Right cardiac atrium (tissue), 5 donors: ENCODE measurements at regions not wholly inside any gene's neighbourhood (a gene's known extent, or its start where the extent isn't known, plus 50 kb on each side); places are given as distances from the start of the nearest gene placed in this dataset.

Source experiments
- ATAC-seq, 2 donors: fragments of 200-7000 bp; cut with Tn5 transposase; one replicate each; pipeline versions ENCODE4 v1.8.0 to v1.9.1; 2020; ENCODE audit warnings: moderate library complexity in 2 of 2, mild to moderate bottlenecking in 1 of 2
- DNase-seq, 3 donors: peaks; one replicate each; pipeline ENCODE4 v3.0.0-alpha.2; 2020
- H3K27ac ChIP-seq: one replicate; pipeline ENCODE4 v1.5.1; 2013; ENCODE audit warnings: mild to moderate bottlenecking, low read length, control low read depth, moderate library complexity
- H3K27me3 ChIP-seq: one replicate; pipeline ENCODE4 v1.6.1; 2013; ENCODE audit not compliant: control insufficient read depth, insufficient read depth
- H3K4me1 ChIP-seq: one replicate; pipeline ENCODE4 v1.6.1; 2013; ENCODE audit warnings: low read length; ENCODE audit not compliant: control insufficient read depth, insufficient read depth
- H3K4me3 ChIP-seq: one replicate; pipeline ENCODE4 v1.5.1; 2013; ENCODE audit warnings: low read length, control low read depth
- H3K9me3 ChIP-seq: one replicate; pipeline ENCODE4 v1.6.1; 2013; ENCODE audit warnings: low read length; ENCODE audit not compliant: control insufficient read depth
- WGBS: extraction: QIAGEN DNeasy Blood & Tissue Kit; methylation state at CpG from one replicate; pipeline ENCODE4 v1.1.7; 2013; 5-methylcytosine and 5-hydroxymethylcytosine counted together
- intact Hi-C, 4 donors: fragments of 100-400 bp; cut with DNase I; formaldehyde crosslinking; loops; one replicate each; pipeline versions ENCODE4 v1.11.0 to v1.14.0; 2022 to 2023
- donor health status: healthy with polysubstance abuse.
- donor health status: DM: no; HTN: yes; CAD: no.
- donor health status: DM: no; HTN: no; CAD: no.
- donor health status: DM: no; HTN: yes; CAD: no; lungs with severe emphysema.
- donor health status: DM: yes; HTN: yes; CAD: no.

GRCh38 chr2:128779301-128780095, 460.8 kb upstream of the HS6ST1 start:
- no peaks in the 10 kb centered on the region for H3K27me3 ChIP-seq
- no peak for ATAC-seq
- no peaks in the 10 kb centered on the region for H3K9me3 ChIP-seq
- intact Hi-C loops, result no loop called here
- H3K27ac ChIP-seq, result no peak overlapping the region
- no peak for DNase-seq
- no peak overlapping the region for H3K4me3 ChIP-seq
- 83% methylated on average over 9 of the region's 9 CpGs for WGBS
- H3K4me1 ChIP-seq, result peaks cover 2% of the 10 kb centered on the region

DNA sequence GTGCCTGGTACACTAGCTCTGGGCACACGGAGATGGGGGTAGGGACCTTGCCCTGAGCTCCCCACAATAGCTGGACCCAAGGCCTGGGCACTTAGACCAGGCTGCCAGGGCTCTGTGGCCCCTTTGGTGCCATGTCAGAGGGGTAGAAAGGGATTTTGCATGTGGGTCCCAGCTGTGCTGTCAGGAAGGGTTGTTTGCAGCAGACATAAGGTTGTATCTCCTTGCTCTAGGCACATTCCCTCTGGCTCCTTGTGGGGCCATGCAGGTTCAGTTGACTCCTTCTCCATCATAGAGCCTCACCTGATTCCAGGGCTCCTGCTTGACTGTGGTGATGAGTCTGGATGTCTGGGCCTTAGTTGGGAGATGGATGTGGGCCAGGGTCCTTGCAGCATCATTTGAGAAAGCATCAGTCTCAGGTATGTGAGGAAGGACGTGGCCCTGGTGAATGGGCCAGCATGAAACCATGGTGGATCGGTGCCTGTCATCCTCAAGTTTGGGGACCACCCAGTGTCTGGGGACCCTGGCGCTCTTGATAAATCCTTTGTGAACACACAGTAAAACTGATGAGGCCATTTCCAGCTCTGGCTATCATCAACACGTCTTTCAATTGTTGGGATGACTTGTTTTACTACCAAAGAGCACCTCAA, 461.9 kb upstream of the HS6ST1 start:
- ATAC-seq (no peak), DNase-seq (no peak)
- H3K9me3 ChIP-seq, result no peaks in the 10 kb centered on the region
- H3K27ac ChIP-seq, result no peak overlapping the region
- WGBS, result 92% methylated on average over 5 of the region's 5 CpGs
- H3K4me1 ChIP-seq, result peaks cover under 1% of the 10 kb centered on the region
- H3K4me3 ChIP-seq, result no peak overlapping the region
- no peaks in the 10 kb centered on the region for H3K27me3 ChIP-seq
- intact Hi-C loops, result no loop called here

DNA sequence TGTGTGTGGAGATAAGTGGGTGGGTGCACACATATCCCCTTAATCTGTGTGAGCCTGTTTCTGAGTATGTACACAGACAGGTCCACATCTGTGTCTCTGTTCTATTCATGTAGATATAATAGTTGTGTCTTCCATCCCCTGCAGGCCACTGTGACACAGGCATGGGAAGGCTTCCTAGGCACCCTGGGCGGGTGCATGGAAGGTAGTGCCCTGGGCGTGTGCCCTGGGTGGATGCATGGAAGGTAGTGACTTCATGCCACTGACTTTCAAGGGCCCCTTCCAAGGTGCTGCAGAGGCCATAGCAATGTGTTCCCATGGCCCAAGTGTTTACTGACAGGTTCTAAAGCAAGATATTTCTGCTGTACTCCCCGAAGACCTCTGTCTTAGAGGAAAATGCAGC, 462.5 kb upstream of the HS6ST1 start:
- no peak overlapping the region for H3K27ac ChIP-seq
- H3K4me3 ChIP-seq, result no peak overlapping the region
- WGBS, result 87% methylated on average over 3 of the region's 3 CpGs
- DNase-seq, result no peak
- no peaks in the 10 kb centered on the region for H3K9me3 ChIP-seq
- no peaks in the 10 kb centered on the region for H3K27me3 ChIP-seq
- no peaks in the 10 kb centered on the region for H3K4me1 ChIP-seq
- intact Hi-C loops, result no loop called here
- no peak for ATAC-seq

DNA sequence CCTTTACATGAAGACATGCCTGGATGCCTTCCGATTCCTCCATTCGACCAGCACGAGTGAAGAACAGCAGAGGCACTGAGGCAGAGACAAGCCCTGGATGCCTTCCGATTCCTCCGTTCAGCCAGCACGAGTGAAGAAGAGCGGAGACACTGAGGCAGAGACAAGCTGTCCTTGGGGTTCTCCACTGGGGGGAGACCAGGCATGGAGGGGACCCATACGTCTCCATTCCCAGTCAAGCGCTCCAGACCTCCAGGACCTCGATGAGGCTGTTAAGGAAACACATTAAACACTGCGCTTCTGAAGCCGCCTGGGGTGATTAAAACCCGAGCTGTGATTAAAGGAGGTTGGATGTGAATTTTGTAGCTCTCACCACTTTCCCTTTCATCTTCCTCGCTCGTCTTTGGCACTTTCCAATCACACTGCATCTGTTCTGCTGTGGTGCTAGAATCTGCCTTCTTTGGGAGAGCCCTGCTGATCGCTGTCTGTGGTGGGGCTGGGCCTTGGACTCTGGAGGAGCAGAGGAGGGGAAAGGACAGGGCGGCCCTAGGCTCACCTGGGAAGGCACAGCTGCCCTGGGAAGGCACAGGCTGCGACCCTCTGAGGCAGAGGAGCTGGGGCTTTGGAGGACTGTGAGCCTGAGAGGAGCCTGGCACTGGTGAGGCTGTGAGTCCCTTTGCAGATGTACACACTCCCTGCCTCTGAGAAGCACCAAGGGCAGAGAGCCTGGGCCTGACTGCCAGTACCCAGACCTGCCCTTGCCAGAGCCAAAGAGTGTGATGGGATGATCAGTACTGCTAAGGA, 463.1 kb upstream of the HS6ST1 start:
- no peaks in the 10 kb centered on the region for H3K27me3 ChIP-seq
- H3K4me1 ChIP-seq, result no peaks in the 10 kb centered on the region
- no peak overlapping the region for H3K27ac ChIP-seq
- 65% methylated on average over 18 of the region's 18 CpGs for WGBS
- intact Hi-C loops, result no loop called here
- DNase-seq (no peak), ATAC-seq (peak; percentile 49)
- no peaks in the 10 kb centered on the region for H3K9me3 ChIP-seq
- no peak overlapping the region for H3K4me3 ChIP-seq

GRCh38 chr2:128782411-128783192, 463.9 kb upstream of the HS6ST1 start:
- no peaks in the 10 kb centered on the region for H3K4me1 ChIP-seq
- DNase-seq (no peak), ATAC-seq (no peak)
- no peaks in the 10 kb centered on the region for H3K9me3 ChIP-seq
- H3K27me3 ChIP-seq, result no peaks in the 10 kb centered on the region
- WGBS, result 80% methylated on average over 6 of the region's 6 CpGs
- no peak overlapping the region for H3K27ac ChIP-seq
- H3K4me3 ChIP-seq, result no peak overlapping the region
- intact Hi-C loops, result no loop called here

GRCh38 chr2:128783193-128783671, 464.6 kb upstream of the HS6ST1 start:
- Histone ChIP-seq H3K27me3 (no peaks in the 10 kb centered on the region), H3K27ac (no peak overlapping the region), H3K4me3 (no peak overlapping the region), H3K9me3 (no peaks in the 10 kb centered on the region), H3K4me1 (no peaks in the 10 kb centered on the region)
- intact Hi-C loops, result no loop called here
- DNase-seq (no peak), ATAC-seq (no peak)
- WGBS, result 96% methylated on average over 9 of the region's 9 CpGs

DNA sequence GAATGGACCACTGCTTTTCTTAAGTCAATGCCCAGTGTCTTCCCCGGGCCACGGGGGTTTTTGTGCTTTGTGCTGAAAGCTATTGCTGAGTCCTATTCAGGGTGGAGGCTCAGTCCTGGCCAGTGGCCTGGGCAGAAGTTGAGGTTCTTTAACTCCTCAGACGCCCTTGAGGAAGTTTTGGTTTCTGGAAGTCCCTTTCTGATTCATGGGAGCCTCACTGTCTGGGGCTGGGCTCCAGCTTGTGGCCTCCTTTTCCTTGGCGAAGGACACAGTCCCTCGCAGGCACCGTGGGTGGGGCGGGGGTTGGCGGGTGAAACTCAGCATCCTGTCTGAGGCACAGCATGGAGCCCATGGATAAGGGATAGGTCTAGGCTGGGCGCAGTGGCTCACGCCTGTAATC, 465.2 kb upstream of the HS6ST1 start:
- Histone ChIP-seq H3K9me3 (no peaks in the 10 kb centered on the region), H3K27ac (no peak overlapping the region), H3K4me3 (no peak overlapping the region), H3K27me3 (no peaks in the 10 kb centered on the region), H3K4me1 (no peaks in the 10 kb centered on the region)
- no peak for DNase-seq
- intact Hi-C loops, result no loop called here
- no peak for ATAC-seq
- WGBS, result 75% methylated on average over 10 of the region's 10 CpGs

DNA sequence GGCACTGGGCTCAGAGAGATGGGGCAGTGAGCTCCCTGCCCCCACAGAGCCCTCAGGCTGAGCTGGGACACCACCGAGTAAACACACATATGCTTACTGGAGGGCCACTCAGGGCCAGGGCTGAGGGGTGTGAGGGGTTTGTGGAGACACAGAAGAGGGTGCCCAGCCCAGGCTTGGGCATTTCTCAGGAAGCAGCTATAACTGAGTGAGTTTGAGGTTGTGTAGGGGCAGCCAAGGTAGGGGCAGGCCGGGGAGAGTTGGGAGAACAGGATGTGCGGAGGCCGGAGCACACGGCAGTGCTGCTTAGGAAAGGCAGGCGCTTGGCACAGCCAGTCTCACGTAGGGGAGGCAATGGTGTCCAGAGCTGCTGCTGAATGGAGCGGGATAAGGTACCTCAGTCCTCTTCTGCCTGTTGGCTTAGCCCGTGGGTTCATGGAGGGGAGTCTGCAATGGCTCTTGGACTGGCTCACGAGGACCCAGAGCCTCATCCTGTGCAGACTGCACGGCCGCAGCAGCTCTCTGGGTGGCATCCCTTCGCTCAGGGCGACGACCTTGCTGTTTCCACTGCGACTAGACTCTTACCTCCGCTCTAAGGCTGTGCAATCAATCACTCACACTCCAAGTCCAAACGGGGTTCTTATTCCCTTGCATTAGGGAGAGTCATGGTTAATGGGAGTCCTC, 466.1 kb upstream of the HS6ST1 start:
- Histone ChIP-seq H3K27ac (no peak overlapping the region), H3K27me3 (no peaks in the 10 kb centered on the region), H3K4me1 (no peaks in the 10 kb centered on the region), H3K9me3 (no peaks in the 10 kb centered on the region), H3K4me3 (no peak overlapping the region)
- DNase-seq (no peak), ATAC-seq (no peak)
- intact Hi-C loops, result no loop called here
- 92% methylated on average over 18 of the region's 18 CpGs for WGBS

GRCh38 chr2:128786316-128786715, 467.6 kb upstream of the HS6ST1 start:
- Histone ChIP-seq H3K4me3 (no peak overlapping the region), H3K27ac (no peak overlapping the region), H3K27me3 (no peaks in the 10 kb centered on the region), H3K9me3 (no peaks in the 10 kb centered on the region), H3K4me1 (no peaks in the 10 kb centered on the region)
- DNase-seq (no peak), ATAC-seq (no peak)
- WGBS, result 77% methylated on average over 6 of the region's 6 CpGs
- intact Hi-C loops, result no loop called here

DNA sequence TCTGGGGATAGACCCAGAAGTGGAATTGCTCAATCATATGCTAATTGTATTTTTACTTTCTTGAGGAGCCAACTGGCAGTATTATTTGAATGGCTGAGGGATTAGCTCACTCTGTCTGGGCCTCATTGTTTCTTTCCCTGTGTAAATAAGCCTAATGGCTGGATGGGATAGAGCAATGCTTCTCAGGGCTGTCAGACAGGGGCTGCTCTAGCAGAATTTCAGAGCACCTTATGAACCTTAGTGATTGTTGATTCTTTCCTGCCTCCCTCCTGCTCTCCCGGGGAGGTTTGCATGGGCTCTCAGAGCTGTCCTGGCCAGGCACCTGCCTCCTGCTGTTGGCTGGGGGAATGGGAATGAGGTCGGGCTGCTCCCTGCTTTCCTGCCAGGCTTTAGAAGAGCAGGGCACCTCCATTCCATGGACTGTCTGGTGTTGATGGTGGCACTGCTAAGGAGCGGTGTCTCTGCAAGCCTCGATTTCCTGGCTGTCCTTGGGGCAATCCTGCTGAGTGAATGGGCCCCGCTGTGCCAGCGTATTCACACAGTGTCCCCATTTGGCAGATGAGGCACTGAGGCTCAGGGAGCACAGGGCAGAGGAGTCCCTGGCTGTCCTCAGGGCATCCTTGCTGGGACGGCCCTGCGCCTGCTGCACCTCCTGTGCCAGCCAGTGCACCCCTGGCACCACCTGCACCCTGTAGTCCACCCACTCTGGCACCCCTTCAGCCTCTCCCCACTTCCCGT, 468.2 kb upstream of the HS6ST1 start:
- WGBS, result 78% methylated on average over 9 of the region's 9 CpGs
- Histone ChIP-seq H3K27ac (no peak overlapping the region), H3K4me1 (no peaks in the 10 kb centered on the region), H3K4me3 (no peak overlapping the region), H3K9me3 (no peaks in the 10 kb centered on the region), H3K27me3 (no peaks in the 10 kb centered on the region)
- DNase-seq (peak in 1 of 3 donors; percentile 17), ATAC-seq (peak; percentile 22 to 33)
- intact Hi-C loops, result no loop called here
